DND-41 (cell line): ENCODE measurements at regions not wholly inside any gene's neighbourhood (a gene's known extent, or its start where the extent isn't known, plus 50 kb on each side); places are given as distances from the start of the nearest gene placed in this dataset.

ENCODE experiments used
- CTCF ChIP-seq: IDR thresholded peaks from 2 replicates; pipeline ENCODE4 v1.5.1; 2012; ENCODE audit warnings: borderline replicate concordance, low read length, moderate library complexity, mild to moderate bottlenecking; ENCODE audit not compliant: poor library complexity, severe bottlenecking; ENCODE audit errors: extremely low read depth
- EZH2 ChIP-seq: IDR thresholded peaks from 3 replicates; pipeline ENCODE4 v1.6.1; 2012; ENCODE audit warnings: borderline replicate concordance, low read depth, mild to moderate bottlenecking, moderate library complexity, low read length, inconsistent platforms; ENCODE audit not compliant: severe bottlenecking

- TF ChIP-seq CTCF = no peak
- no peak for TF ChIP-seq EZH2
Observed at GRCh38 chr4:170682558-170683294, 593.0 kb upstream of the AADAT start.
